Stimulated activated CD8-positive, alpha-beta memory T cell treated with anti-CD3 and anti-CD28 coated beads, Interleukin-7, amount 100 ng/mL, for 24 hours (primary cell): ENCODE measurements at regions not wholly inside any gene's neighbourhood (a gene's known extent, or its start where the extent isn't known, plus 50 kb on each side); places are given as distances from the start of the nearest gene placed in this dataset.

Source experiments
- DNase-seq: peaks from one replicate; pipeline ENCODE4 v3.0.0-alpha.2; 2020; ENCODE audit warnings: low read depth

GRCh38 chr3:181859518-181859917, 147.8 kb downstream of the SOX2 start:
- no peak for DNase-seq

- no peak for DNase-seq
These were observed 148.5 kb downstream of the SOX2 start for GRCh38 chr3:181860235-181860634.

GRCh38 chr3:181862502-181862901, 150.8 kb downstream of the SOX2 start:
- no peak for DNase-seq

GRCh38 chr3:181868576-181869082, 156.9 kb downstream of the SOX2 start:
- DNase-seq, result no peak

GRCh38 chr3:181872887-181873286, 161.2 kb downstream of the SOX2 start:
- no peak for DNase-seq

GRCh38 chr3:181879926-181880325, 168.2 kb downstream of the SOX2 start:
- no peak for DNase-seq

GRCh38 chr3:181880331-181880730, 168.6 kb downstream of the SOX2 start:
- DNase-seq, result no peak

GRCh38 chr3:181881749-181882148, 170.0 kb downstream of the SOX2 start:
- no peak for DNase-seq

- no peak for DNase-seq
These were observed 174.3 kb downstream of the SOX2 start for GRCh38 chr3:181885868-181886630.

- no peak for DNase-seq
These were observed 175.0 kb downstream of the SOX2 start for GRCh38 chr3:181886676-181887075.

GRCh38 chr3:181887685-181888084, 176.0 kb downstream of the SOX2 start:
- no peak for DNase-seq

GRCh38 chr3:181888234-181888633, 176.5 kb downstream of the SOX2 start:
- no peak for DNase-seq

GRCh38 chr3:181892848-181893247, 181.1 kb downstream of the SOX2 start:
- DNase-seq, result no peak

GRCh38 chr3:181896605-181897004, 184.9 kb downstream of the SOX2 start:
- DNase-seq, result no peak

- no peak for DNase-seq
These were observed 188.0 kb downstream of the SOX2 start for GRCh38 chr3:181899702-181900101.

- DNase-seq, result no peak
These were observed 189.9 kb downstream of the SOX2 start for GRCh38 chr3:181901626-181902025.

GRCh38 chr3:181906338-181906737, 194.6 kb downstream of the SOX2 start:
- DNase-seq, result no peak

- no peak for DNase-seq
These were observed 197.5 kb downstream of the SOX2 start for GRCh38 chr3:181909241-181909640.

- no peak for DNase-seq
These were observed 200.7 kb downstream of the SOX2 start for GRCh38 chr3:181912384-181912783.

- DNase-seq, result no peak
These were observed 201.5 kb downstream of the SOX2 start for GRCh38 chr3:181913254-181913653.

GRCh38 chr3:181915551-181915950, 203.8 kb downstream of the SOX2 start:
- no peak for DNase-seq

- DNase-seq, result no peak
These were observed 204.3 kb downstream of the SOX2 start for GRCh38 chr3:181916013-181916412.

GRCh38 chr3:181917027-181917426, 205.3 kb downstream of the SOX2 start:
- DNase-seq, result no peak

GRCh38 chr3:181919375-181919774, 207.7 kb downstream of the SOX2 start:
- no peak for DNase-seq
